Loucy (cell line): ENCODE measurements at regions not wholly inside any gene's neighbourhood (a gene's known extent, or its start where the extent isn't known, plus 50 kb on each side); places are given as distances from the start of the nearest gene placed in this dataset.

Experiments used
- EZH2phosphoT487 ChIP-seq: fragments of 200-600 bp; IDR thresholded peaks from 2 replicates; pipeline ENCODE4 v1.6.1; 2018; ENCODE audit warnings: antibody characterized with exemption, mild to moderate bottlenecking, moderate library complexity, borderline replicate concordance
- TF ChIP-seq, protein P1 (sequence below): fragments of 200-600 bp; sonication (generic); conservative IDR thresholded peaks from 2 replicates; pipeline ENCODE4 v1.5.1; 2014; ENCODE audit warnings: mild to moderate bottlenecking, antibody characterized with exemption, low read length

DNA sequence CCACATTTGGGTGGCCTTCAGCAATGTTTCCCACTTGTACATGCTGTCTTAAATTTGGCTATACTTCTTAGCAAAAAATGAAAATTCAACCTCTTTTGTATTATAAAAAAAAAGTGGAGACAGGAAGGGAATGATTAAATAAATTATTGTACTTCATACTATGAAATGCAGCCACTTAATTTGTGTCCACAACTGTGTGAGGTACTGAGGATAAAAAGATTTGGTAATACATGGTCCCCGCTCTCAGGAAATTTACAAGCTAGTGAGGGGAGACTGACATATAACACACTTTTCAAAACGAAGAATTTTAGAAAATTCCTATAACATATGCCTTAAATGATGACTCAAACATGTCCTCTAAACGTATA is 105.0 kb downstream of the HNRNPD start:
- TF ChIP-seq, protein P1, sequence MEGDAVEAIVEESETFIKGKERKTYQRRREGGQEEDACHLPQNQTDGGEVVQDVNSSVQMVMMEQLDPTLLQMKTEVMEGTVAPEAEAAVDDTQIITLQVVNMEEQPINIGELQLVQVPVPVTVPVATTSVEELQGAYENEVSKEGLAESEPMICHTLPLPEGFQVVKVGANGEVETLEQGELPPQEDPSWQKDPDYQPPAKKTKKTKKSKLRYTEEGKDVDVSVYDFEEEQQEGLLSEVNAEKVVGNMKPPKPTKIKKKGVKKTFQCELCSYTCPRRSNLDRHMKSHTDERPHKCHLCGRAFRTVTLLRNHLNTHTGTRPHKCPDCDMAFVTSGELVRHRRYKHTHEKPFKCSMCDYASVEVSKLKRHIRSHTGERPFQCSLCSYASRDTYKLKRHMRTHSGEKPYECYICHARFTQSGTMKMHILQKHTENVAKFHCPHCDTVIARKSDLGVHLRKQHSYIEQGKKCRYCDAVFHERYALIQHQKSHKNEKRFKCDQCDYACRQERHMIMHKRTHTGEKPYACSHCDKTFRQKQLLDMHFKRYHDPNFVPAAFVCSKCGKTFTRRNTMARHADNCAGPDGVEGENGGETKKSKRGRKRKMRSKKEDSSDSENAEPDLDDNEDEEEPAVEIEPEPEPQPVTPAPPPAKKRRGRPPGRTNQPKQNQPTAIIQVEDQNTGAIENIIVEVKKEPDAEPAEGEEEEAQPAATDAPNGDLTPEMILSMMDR: no peak
- no peak for TF ChIP-seq EZH2phosphoT487
